ENCODE measurements at regions not wholly inside any gene's neighbourhood (a gene's known extent, or its start where the extent isn't known, plus 50 kb on each side); places are given as distances from the start of the nearest gene placed in this dataset.

- TF ChIP-seq POLR2A (IDR thresholded peaks at IDR 0.05) (no peak), CTCF (IDR thresholded peaks at IDR 0.05) (no peak)
These were observed 70.3 kb upstream of the ARMCX2 start for GRCh38 chrX:101729986-101730385.
